AG04449 (cell line): ENCODE measurements at regions not wholly inside any gene's neighbourhood (a gene's known extent, or its start where the extent isn't known, plus 50 kb on each side); places are given as distances from the start of the nearest gene placed in this dataset.
A peak's percentile ranks its signal among the peaks of the same experiment; 100 is the strongest.

Experiments
- CTCF ChIA-PET: fragments of 350-600 bp; formaldehyde crosslinking; extraction: SDS; loops from one replicate; lab custom pipeline; 2021; ENCODE audit warnings: antibody characterized with exemption; lab: Yijun Ruan, JAX
- POLR2A ChIA-PET: fragments of 400-600, 350-600 bp; formaldehyde crosslinking; extraction: SDS; loops from one replicate; lab custom pipeline; 2020; ENCODE audit warnings: antibody characterized with exemption, inconsistent platforms; lab: Yijun Ruan, JAX
- DNase-seq: peaks from one replicate; pipeline ENCODE4 v3.0.0-alpha.2; 2010; ENCODE audit warnings: low read depth, low spot score
- H3K4me3 ChIP-seq: 2 replicates; pipeline ENCODE4 v1.5.1; 2011; ENCODE audit warnings: low read depth, mild to moderate bottlenecking, control low read depth, low read length
- TF ChIP-seq, protein P1 (sequence below): IDR thresholded peaks from one replicate; pipeline ENCODE4 v1.5.1; 2011; ENCODE audit warnings: mild to moderate bottlenecking, moderate library complexity, low read length, control low read depth, inconsistent platforms; ENCODE audit not compliant: insufficient read depth; ENCODE audit errors: missing control alignments

DNA sequence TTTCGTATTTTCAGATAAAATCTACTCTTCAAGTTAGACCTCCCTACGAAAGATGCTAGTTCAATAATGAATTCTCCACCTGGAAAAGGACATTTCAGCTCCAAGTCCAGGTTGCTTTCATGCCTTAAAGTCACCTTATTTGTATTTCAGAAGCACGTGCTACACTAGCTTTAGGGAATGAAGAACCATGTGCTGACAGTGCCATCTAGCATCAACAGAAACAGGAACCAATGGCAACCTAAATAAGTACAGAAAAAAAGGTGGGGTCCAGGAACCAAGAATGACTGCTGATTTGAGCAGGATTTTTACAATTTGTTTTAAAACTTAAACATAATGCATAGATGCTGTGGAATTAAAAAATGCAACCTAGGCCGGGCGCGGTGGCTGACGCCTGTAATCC is 77.6 kb upstream of the SNRPN start:
- H3K4me3 ChIP-seq = no peak overlapping the region
- POLR2A ChIA-PET = no interaction called here
- CTCF ChIA-PET = no interaction called here
- TF ChIP-seq, protein P1, sequence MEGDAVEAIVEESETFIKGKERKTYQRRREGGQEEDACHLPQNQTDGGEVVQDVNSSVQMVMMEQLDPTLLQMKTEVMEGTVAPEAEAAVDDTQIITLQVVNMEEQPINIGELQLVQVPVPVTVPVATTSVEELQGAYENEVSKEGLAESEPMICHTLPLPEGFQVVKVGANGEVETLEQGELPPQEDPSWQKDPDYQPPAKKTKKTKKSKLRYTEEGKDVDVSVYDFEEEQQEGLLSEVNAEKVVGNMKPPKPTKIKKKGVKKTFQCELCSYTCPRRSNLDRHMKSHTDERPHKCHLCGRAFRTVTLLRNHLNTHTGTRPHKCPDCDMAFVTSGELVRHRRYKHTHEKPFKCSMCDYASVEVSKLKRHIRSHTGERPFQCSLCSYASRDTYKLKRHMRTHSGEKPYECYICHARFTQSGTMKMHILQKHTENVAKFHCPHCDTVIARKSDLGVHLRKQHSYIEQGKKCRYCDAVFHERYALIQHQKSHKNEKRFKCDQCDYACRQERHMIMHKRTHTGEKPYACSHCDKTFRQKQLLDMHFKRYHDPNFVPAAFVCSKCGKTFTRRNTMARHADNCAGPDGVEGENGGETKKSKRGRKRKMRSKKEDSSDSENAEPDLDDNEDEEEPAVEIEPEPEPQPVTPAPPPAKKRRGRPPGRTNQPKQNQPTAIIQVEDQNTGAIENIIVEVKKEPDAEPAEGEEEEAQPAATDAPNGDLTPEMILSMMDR = no peak
- DNase-seq = no peak

DNA sequence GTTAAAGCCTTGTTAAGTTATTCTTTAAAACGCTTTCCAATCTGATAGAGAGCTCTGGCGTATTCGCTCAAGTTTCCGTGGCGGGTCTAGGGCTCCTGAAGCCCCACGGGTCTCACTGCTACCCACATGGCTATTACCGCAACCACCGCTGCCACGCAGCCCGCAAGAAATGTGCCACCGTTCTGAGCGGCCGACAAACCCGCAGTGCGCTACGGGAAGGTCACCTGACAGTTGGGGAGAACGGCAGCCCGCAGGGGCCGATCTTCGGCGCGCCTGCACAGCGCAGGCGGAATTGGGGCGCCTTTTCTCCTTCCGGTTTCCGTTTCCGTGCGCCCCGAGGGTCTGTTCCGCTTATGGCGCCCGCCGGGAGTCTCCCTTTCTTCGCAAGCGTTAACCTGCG is 76.6 kb upstream of the SNRPN start:
- TF ChIP-seq, protein P1 = no peak
- peak overlapping the region; percentile 55 for H3K4me3 ChIP-seq
- POLR2A ChIA-PET = no interaction called here
- no peak for DNase-seq
- CTCF ChIA-PET = no interaction called here

DNA sequence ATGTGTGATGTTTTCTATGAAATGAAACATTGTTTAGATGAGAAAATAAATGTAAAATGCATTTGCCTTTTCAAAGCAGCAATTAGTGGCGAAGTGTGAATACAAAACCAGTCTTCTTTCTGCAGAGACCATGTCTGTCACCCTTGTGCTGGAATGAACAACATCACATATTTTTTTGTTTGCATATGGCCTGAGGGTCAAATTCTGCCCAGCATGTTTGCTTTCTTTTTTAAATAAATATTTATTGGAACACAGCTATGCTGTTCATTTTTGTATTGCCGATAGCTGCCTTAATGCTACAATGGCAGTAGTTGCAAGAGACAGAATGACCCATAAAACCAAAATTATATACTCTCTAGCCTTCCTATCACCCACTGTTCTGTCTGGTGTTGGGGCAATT is 75.3 kb upstream of the SNRPN start:
- ChIA-PET CTCF (no interaction called here), POLR2A (no interaction called here)
- DNase-seq = no peak
- H3K4me3 ChIP-seq = no peak overlapping the region
- TF ChIP-seq, protein P1 = no peak

DNA sequence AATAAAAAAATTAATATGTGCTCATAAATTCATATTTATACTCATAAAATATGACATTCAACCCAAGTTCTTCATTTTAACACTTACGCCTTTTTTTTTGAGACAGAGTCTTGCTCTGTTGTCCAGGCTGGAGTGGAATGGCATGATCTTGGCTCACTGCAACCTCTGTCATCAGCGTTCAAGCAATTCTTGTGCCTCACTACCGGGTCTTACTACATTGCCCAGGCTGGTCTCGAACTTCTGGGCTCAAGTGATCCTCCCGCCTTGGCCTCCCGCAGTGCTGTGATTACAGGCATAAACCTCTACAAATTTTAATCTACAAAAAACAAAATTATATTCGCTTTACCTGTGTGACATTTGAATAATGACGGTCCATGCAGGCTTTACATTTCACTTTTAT is 74.1 kb upstream of the SNRPN start:
- TF ChIP-seq, protein P1 = no peak
- H3K4me3 ChIP-seq = no peak overlapping the region
- ChIA-PET POLR2A (no interaction called here), CTCF (no interaction called here)
- no peak for DNase-seq

DNA sequence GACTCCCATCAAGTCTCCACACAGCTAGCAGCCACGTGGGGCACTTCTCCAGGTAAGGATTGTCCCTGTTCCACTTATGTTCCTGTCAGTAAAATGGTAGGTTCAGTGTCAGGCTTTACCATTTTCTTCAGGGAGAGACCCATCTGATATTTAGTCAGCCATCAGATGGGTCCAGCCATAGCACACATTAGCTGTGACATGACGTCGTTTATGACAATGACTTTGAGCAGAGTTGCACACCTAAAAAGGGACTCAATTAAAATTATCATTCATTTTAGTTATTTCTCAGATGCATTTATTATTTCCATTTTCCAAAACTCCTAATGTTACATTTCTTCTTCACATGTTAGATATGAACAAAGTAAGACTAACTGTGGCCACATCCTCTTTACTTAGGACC is 68.2 kb upstream of the SNRPN start:
- POLR2A ChIA-PET = no interaction called here
- TF ChIP-seq, protein P1 = no peak
- DNase-seq = no peak
- H3K4me3 ChIP-seq = no peak overlapping the region
- CTCF ChIA-PET = no interaction called here

DNA sequence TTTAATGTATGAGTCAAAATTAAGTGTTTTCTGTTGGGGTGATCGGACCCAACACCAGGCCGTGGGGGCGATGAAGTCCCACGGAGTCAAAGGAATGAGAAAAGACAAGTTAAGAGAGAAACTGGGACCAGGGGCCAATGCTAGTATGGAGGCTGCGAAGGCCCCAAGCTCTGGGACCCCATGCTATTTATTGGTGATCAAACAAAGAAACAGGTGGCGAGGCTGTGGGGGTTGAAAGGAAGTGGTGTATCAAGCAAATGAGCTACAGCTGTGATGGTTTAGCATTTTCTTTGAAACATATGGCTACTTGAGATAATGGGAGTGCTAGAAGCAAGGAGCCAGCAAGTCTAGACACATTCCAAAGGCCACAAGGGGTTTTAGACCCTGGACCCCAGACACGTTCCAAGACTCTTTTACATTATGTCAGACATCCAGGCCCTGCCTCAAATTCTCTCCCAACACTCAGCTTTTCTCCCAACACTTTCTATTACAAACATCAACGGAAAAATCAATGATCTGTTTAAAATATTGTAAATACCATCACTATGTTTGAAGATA is 56.0 kb upstream of the SNRPN start:
- no peak overlapping the region for H3K4me3 ChIP-seq
- ChIA-PET CTCF (no interaction called here), POLR2A (no interaction called here)
- no peak for DNase-seq
- TF ChIP-seq, protein P1 = no peak
